ENCODE measurements at regions not wholly inside any gene's neighbourhood (a gene's known extent, or its start where the extent isn't known, plus 50 kb on each side); places are given as distances from the start of the nearest gene placed in this dataset.
"Not testable (repeated sequence)": the region's sequence is repeated elsewhere in the genome, so short reads cannot be mapped to it uniquely, and the experiment has no call there.

- DNase-seq = no peak
Measured at GRCh38 chr12:24664161-24664880, 284.6 kb downstream of the BCAT1 start.

- no peak for DNase-seq
Measured at GRCh38 chr12:24661657-24662096, 287.2 kb downstream of the BCAT1 start.

GRCh38 chr12:24659016-24659415 is 289.9 kb downstream of the BCAT1 start:
- DNase-seq = no peak

- not testable (repeated sequence) for DNase-seq
Measured at GRCh38 chr12:24654344-24654743, 294.6 kb downstream of the BCAT1 start.

- DNase-seq = peak in 1 of 3 experiments; percentile 7
Measured at GRCh38 chr12:24649634-24650033, 299.3 kb downstream of the BCAT1 start.

- no peak for DNase-seq
Measured at GRCh38 chr12:24649209-24649608, 299.7 kb downstream of the BCAT1 start.

GRCh38 chr12:24645254-24645653 is 303.6 kb downstream of the BCAT1 start:
- no peak for DNase-seq

- no peak for DNase-seq
Measured at GRCh38 chr12:24643120-24644119, 305.5 kb downstream of the BCAT1 start.

GRCh38 chr12:24639641-24640040 is 309.3 kb downstream of the BCAT1 start:
- no peak for DNase-seq

GRCh38 chr12:24632466-24632865 is 316.4 kb downstream of the BCAT1 start:
- no peak for DNase-seq

GRCh38 chr12:24631676-24632426 is 317.1 kb downstream of the BCAT1 start:
- no peak for DNase-seq

- DNase-seq = no peak
Measured at GRCh38 chr12:24630856-24631255, 318.0 kb downstream of the BCAT1 start.

- no peak for DNase-seq
Measured at GRCh38 chr12:24630446-24630845, 318.5 kb downstream of the BCAT1 start.

- no peak for DNase-seq
Measured at GRCh38 chr12:24625103-24625502, 323.8 kb downstream of the BCAT1 start.

- not testable (repeated sequence) for DNase-seq
Measured at GRCh38 chr12:24619954-24620353, 328.9 kb downstream of the BCAT1 start.

- DNase-seq = no peak
Measured at GRCh38 chr12:24617471-24617870, 331.4 kb downstream of the BCAT1 start.

- DNase-seq = no peak
Measured at GRCh38 chr12:24615967-24616411, 332.9 kb downstream of the BCAT1 start.

- DNase-seq = no peak
Measured at GRCh38 chr12:24608637-24609285, 340.1 kb downstream of the BCAT1 start.

GRCh38 chr12:24608108-24608507 is 340.8 kb downstream of the BCAT1 start:
- DNase-seq = no peak

GRCh38 chr12:24605916-24606315 is 343.0 kb downstream of the BCAT1 start:
- no peak for DNase-seq

- DNase-seq = no peak
Measured at GRCh38 chr12:24605466-24605865, 343.4 kb downstream of the BCAT1 start.

GRCh38 chr12:24603371-24603770 is 345.5 kb downstream of the BCAT1 start:
- DNase-seq = no peak
